Uterus (tissue), 2 donors: ENCODE measurements at regions not wholly inside any gene's neighbourhood (a gene's known extent, or its start where the extent isn't known, plus 50 kb on each side); places are given as distances from the start of the nearest gene placed in this dataset.

Source experiments
- CTCF ChIP-seq, 4 experiments: fragments of 200-600 bp in 2 of 4; fragments of 450-650 bp in 2 of 4; sonication (generic) in 2 of 4; IDR thresholded peaks; one replicate each; pipeline ENCODE4 v1.5.1; 2016 to 2019; ENCODE audit warnings: antibody characterized with exemption in 4 of 4, mild to moderate bottlenecking in 2 of 4, moderate library complexity in 1 of 4
- POLR2A ChIP-seq, 2 donors: fragments of 450-650 bp; IDR thresholded peaks; one replicate each; pipeline ENCODE4 v1.6.1; 2016; ENCODE audit warnings: antibody characterized with exemption in 2 of 2, mild to moderate bottlenecking in 1 of 2, moderate library complexity in 1 of 2

- no peak for TF ChIP-seq CTCF (IDR thresholded peaks at IDR 0.05)
- TF ChIP-seq POLR2A (IDR thresholded peaks at IDR 0.05) = no peak
Observed at GRCh38 chr2:191773136-191773535, 73.8 kb downstream of the CAVIN2 start.
